Fibroblast of lung (primary cell): ENCODE measurements at regions not wholly inside any gene's neighbourhood (a gene's known extent, or its start where the extent isn't known, plus 50 kb on each side); places are given as distances from the start of the nearest gene placed in this dataset.

ENCODE experiments used
- EZH2 ChIP-seq: IDR thresholded peaks from 2 replicates; pipeline ENCODE4 v1.5.1; 2012; ENCODE audit warnings: low read length, control low read depth, mild to moderate bottlenecking; ENCODE audit errors: missing control alignments
- TF ChIP-seq, protein P1 (sequence below), 2 donors: IDR thresholded peaks in 1 of 2; conservative IDR thresholded peaks in 1 of 2; 1 replicate in 1 of 2; 2 replicates in 1 of 2; pipeline ENCODE4 v1.5.1; 2011 to 2012; ENCODE audit warnings: low read length in 2 of 2, control low read depth in 1 of 2, inconsistent platforms in 1 of 2, low read depth in 1 of 2, mild to moderate bottlenecking in 1 of 2

DNA sequence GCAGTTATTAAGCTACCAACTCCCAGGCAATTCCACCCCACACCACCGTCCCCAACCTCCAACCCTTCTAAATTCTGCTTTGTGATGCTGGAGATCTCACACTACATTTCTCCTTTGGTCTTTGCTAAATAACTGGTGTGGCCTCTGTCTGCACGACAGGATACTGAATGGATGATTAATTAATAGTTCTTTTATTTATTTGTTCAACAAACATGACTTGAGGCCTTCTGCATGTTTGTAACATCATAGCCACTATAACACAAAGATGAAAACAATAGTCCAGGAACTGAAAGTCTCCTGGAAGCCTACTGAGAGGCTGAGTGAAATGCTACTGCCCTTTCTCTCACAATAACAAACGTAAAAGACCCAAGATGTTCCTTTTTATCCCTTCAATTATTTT lies 609.5 kb upstream of the UBE2E2 start:
- no peak for TF ChIP-seq EZH2
- TF ChIP-seq, protein P1, sequence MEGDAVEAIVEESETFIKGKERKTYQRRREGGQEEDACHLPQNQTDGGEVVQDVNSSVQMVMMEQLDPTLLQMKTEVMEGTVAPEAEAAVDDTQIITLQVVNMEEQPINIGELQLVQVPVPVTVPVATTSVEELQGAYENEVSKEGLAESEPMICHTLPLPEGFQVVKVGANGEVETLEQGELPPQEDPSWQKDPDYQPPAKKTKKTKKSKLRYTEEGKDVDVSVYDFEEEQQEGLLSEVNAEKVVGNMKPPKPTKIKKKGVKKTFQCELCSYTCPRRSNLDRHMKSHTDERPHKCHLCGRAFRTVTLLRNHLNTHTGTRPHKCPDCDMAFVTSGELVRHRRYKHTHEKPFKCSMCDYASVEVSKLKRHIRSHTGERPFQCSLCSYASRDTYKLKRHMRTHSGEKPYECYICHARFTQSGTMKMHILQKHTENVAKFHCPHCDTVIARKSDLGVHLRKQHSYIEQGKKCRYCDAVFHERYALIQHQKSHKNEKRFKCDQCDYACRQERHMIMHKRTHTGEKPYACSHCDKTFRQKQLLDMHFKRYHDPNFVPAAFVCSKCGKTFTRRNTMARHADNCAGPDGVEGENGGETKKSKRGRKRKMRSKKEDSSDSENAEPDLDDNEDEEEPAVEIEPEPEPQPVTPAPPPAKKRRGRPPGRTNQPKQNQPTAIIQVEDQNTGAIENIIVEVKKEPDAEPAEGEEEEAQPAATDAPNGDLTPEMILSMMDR (conservative IDR thresholded peaks at IDR 0.05 in 1 of 2, IDR thresholded peaks at IDR 0.05 in 1 of 2; ENCODE audit: low read depth in 1 of 2, low read length in 2 of 2) = no peak
